Activated CD8-positive, alpha-beta T cell treated with anti-CD3 and anti-CD28 coated beads for 36 hours (primary cell): ENCODE measurements at regions not wholly inside any gene's neighbourhood (a gene's known extent, or its start where the extent isn't known, plus 50 kb on each side); places are given as distances from the start of the nearest gene placed in this dataset.
A peak's percentile ranks its signal among the peaks of the same experiment; 100 is the strongest.

Experiments
- ATAC-seq: fragments of 200-7000 bp; cut with Tn5 transposase; one replicate; pipeline ENCODE4 v1.10.0; 2021; ENCODE audit warnings: mild to moderate bottlenecking, moderate library complexity
- CTCF ChIA-PET: fragments of 350-600 bp; sonication (Branson Sonifier 250); formaldehyde crosslinking; loops from one replicate; lab custom pipeline; 2021; ENCODE audit warnings: antibody characterized with exemption; lab: Charles Lee
- POLR2A ChIA-PET: fragments of 350-600 bp; sonication (Branson Sonifier 250); formaldehyde crosslinking; loops from one replicate; lab custom pipeline; 2021; ENCODE audit warnings: antibody characterized with exemption; lab: Charles Lee
- DNase-seq: peaks from one replicate; pipeline ENCODE4 v3.0.0-alpha.2; 2020
- H3K27ac Mint-ChIP-seq: one replicate; pipeline ENCODE4 v1.8.0; 2021; ENCODE audit warnings: mild to moderate bottlenecking, mixed read lengths
- H3K27me3 Mint-ChIP-seq: one replicate; pipeline ENCODE4 v1.8.0; 2021; ENCODE audit warnings: mixed read lengths
- H3K36me3 Mint-ChIP-seq: one replicate; pipeline ENCODE4 v1.8.0; 2021; ENCODE audit warnings: low read depth, mixed read lengths
- H3K4me1 Mint-ChIP-seq: one replicate; pipeline ENCODE4 v1.8.0; 2021; ENCODE audit warnings: low read depth, mixed read lengths
- H3K4me3 Mint-ChIP-seq: one replicate; pipeline ENCODE4 v1.8.0; 2021; ENCODE audit warnings: mild to moderate bottlenecking, moderate library complexity, mixed read lengths
- H3K9me3 Mint-ChIP-seq: one replicate; pipeline ENCODE4 v1.8.0; 2021; ENCODE audit warnings: mixed read lengths
- intact Hi-C: fragments of 100-400 bp; cut with micrococcal nuclease; formaldehyde crosslinking; loops from one replicate; pipeline ENCODE4 v1.10.0; 2022
- TF ChIP-seq, protein P1 (sequence below): fragments of 200-600 bp; IDR thresholded peaks from one replicate; pipeline ENCODE4 v1.8.0; 2022; ENCODE audit warnings: antibody characterized with exemption, mild to moderate bottlenecking

DNA sequence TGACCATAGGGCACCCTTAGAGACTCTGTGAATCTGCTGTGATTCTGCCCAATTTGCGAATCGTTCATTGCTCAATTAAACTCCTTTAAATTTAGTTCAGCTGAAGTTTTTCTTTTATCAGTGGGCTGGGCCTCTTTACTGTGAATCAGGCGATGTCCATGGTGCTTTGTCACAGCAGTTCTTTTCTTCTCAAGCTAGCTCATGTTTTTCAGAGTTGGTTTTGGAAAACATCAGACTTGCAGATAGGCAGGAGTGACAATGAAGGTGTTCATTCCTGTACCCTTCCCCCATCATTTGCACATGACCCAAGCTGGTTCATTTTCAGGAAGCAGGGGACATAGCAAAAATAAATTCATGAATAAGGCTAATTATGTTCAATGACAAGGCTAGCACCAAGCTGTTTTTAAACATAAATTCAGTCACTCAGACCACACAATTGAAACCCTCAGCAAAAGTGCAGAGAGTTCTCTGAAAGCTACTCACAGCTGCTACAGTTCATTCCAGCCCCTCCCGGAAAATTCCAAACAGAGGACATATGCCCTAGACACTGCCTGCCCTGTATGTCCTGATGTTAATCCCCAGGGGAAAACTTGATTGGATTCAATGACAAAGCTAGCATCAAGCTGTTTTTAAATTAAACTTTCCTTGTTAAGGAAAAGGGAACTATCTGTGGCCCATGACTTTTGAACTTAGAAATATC, 383.3 kb downstream of the C12orf75 start:
- H3K36me3 Mint-ChIP-seq: no peaks in the 10 kb centered on the region
- TF ChIP-seq, protein P1, sequence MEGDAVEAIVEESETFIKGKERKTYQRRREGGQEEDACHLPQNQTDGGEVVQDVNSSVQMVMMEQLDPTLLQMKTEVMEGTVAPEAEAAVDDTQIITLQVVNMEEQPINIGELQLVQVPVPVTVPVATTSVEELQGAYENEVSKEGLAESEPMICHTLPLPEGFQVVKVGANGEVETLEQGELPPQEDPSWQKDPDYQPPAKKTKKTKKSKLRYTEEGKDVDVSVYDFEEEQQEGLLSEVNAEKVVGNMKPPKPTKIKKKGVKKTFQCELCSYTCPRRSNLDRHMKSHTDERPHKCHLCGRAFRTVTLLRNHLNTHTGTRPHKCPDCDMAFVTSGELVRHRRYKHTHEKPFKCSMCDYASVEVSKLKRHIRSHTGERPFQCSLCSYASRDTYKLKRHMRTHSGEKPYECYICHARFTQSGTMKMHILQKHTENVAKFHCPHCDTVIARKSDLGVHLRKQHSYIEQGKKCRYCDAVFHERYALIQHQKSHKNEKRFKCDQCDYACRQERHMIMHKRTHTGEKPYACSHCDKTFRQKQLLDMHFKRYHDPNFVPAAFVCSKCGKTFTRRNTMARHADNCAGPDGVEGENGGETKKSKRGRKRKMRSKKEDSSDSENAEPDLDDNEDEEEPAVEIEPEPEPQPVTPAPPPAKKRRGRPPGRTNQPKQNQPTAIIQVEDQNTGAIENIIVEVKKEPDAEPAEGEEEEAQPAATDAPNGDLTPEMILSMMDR: no peak
- no peak overlapping the region for H3K27ac Mint-ChIP-seq
- POLR2A ChIA-PET: no interaction called here
- ATAC-seq (no peak), DNase-seq (no peak)
- H3K4me3 Mint-ChIP-seq: no peak overlapping the region
- H3K4me1 Mint-ChIP-seq: no peaks in the 10 kb centered on the region
- CTCF ChIA-PET: interaction anchor here (1.1 kb wide), 1 partner anchor 9 kb away, joined by 3 read pairs; no protein-coding TSS in a partner anchor
- peaks cover 2% of the 10 kb centered on the region for H3K9me3 Mint-ChIP-seq
- H3K27me3 Mint-ChIP-seq: peaks cover 8% of the 10 kb centered on the region
- intact Hi-C loops: no loop called here

DNA sequence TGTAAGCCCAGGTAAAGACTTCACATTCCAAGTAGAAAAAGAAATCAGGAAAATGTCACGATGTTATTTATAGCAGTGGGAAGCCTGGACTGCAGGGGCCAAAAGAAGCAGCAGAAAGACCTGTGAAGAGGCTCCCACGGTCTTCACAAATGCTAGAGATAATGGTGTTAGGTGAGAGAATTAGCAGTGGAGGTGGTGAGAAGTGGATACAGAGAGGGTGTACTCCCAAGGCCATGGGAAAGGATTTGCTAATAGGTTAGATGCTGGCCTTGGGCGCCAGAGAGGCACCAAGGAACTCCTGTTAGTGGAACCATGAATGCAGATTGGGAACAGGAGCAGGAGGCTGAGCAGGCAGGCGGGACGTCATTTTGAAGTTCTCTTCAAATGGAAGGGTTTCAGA, 386.1 kb downstream of the C12orf75 start:
- TF ChIP-seq, protein P1: no peak
- no peak overlapping the region for H3K27ac Mint-ChIP-seq
- no peak for DNase-seq
- H3K27me3 Mint-ChIP-seq: peaks cover 9% of the 10 kb centered on the region
- H3K9me3 Mint-ChIP-seq: peaks cover 3% of the 10 kb centered on the region
- H3K4me1 Mint-ChIP-seq: peaks cover 4% of the 10 kb centered on the region
- H3K36me3 Mint-ChIP-seq: no peaks in the 10 kb centered on the region
- CTCF ChIA-PET: no interaction called here
- POLR2A ChIA-PET: no interaction called here
- H3K4me3 Mint-ChIP-seq: no peak overlapping the region
- ATAC-seq: no peak
- intact Hi-C loops: no loop called here

DNA sequence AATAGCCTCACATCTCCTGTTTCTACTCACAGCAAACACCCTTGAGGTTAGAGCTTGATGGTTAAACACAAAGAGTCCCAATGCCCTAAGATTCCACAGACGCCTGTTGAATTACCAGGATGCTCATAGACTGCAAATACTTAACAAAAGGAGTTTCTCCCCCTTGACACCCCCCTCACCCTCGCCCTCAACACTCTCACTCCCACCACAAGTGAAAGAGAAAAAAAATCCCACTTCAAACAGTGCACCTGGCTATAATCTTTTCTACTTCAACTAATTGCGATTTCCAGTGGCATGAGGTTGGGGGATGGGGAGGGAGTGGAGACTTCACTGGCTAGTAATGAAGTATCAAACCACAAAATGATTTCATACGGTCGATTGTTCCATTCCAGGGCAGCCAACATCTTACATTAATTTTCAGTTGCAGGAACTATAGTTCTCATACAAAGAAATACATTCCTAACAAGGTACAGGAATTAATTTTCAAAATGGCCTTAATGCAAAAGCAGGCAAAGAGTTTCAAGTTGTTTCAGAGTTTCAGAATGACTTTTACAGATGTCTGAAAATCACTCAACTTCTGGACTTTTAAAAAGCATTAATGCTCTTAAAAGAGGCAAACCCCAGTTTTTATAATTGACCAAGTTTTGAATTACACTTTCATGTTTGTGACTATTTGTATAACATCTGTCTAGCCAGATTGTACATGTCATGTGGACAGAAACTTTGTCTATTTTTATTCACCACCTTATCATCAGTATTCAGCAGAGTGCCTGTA, 390.7 kb downstream of the C12orf75 start:
- Mint-ChIP-seq H3K27ac (no peak overlapping the region), H3K4me1 (peaks cover 4% of the 10 kb centered on the region), H3K27me3 (peaks cover 12% of the 10 kb centered on the region), H3K4me3 (no peak overlapping the region), H3K9me3 (peaks cover 3% of the 10 kb centered on the region), H3K36me3 (no peaks in the 10 kb centered on the region)
- ChIA-PET POLR2A (no interaction called here), CTCF (no interaction called here)
- intact Hi-C loops: no loop called here
- DNase-seq (peak; percentile 3), ATAC-seq (no peak)
- TF ChIP-seq, protein P1: no peak

DNA sequence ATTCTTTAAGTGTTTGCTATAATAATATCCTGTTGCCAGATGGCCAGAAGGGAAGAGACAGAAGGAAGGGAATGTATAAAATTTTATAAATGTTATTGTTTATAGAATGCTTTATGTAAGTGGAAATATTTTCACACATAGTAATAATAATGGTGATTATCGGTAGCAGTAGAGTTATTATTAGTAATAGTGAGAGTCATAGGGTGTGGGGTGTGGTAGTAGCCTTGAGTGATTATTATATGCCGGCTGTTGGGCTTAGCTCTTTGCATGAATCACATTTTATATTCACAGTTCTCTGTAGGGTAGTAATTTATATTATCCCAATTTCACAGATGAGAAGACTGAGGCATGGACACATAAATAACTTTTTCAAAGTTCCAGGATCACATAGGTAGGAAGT, 391.4 kb downstream of the C12orf75 start:
- CTCF ChIA-PET: no interaction called here
- POLR2A ChIA-PET: no interaction called here
- TF ChIP-seq, protein P1: no peak
- ATAC-seq (no peak), DNase-seq (no peak)
- H3K4me1 Mint-ChIP-seq: peaks cover 4% of the 10 kb centered on the region
- peaks cover 3% of the 10 kb centered on the region for H3K9me3 Mint-ChIP-seq
- H3K27ac Mint-ChIP-seq: no peak overlapping the region
- no peak overlapping the region for H3K4me3 Mint-ChIP-seq
- no peaks in the 10 kb centered on the region for H3K36me3 Mint-ChIP-seq
- peaks cover 8% of the 10 kb centered on the region for H3K27me3 Mint-ChIP-seq
- intact Hi-C loops: no loop called here

DNA sequence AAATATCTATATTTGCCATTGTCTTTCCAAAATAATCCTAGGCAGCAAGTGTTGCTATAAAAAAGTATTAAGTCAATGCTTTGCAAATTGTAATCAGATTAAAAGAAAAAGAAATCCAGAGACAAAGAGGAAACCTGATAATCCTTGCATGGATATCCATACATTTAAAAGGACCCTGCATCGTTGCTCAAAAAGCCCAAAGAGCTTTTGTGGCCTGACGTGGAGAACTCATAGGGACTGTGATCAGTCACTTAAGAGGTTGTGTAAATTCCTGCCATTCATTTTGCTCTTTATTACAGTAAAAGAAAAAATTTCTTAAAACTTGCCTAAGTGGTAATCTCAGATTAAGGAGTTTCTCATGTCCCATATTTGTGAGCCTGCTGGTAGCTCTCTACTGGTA, 392.6 kb downstream of the C12orf75 start:
- TF ChIP-seq, protein P1: no peak
- DNase-seq (no peak), ATAC-seq (no peak)
- intact Hi-C loops: no loop called here
- peaks cover 4% of the 10 kb centered on the region for H3K4me1 Mint-ChIP-seq
- peaks cover 6% of the 10 kb centered on the region for H3K27me3 Mint-ChIP-seq
- no peaks in the 10 kb centered on the region for H3K36me3 Mint-ChIP-seq
- peaks cover 3% of the 10 kb centered on the region for H3K9me3 Mint-ChIP-seq
- H3K27ac Mint-ChIP-seq: no peak overlapping the region
- ChIA-PET POLR2A (no interaction called here), CTCF (no interaction called here)
- H3K4me3 Mint-ChIP-seq: no peak overlapping the region
